HCT116 (cell line): ENCODE measurements at regions not wholly inside any gene's neighbourhood (a gene's known extent, or its start where the extent isn't known, plus 50 kb on each side); places are given as distances from the start of the nearest gene placed in this dataset.

ENCODE experiments used
- ATF3 ChIP-seq: IDR thresholded peaks from 2 replicates; pipeline ENCODE4 v1.6.1; 2012
- CEBPB ChIP-seq: IDR thresholded peaks from 2 replicates; pipeline ENCODE4 v1.6.1; 2012; ENCODE audit warnings: low read depth
- CTCF ChIP-seq, 3 experiments: fragments of 200-600 bp in 1 of 3; sonication (generic) in 1 of 3; IDR thresholded peaks in 2 of 3; conservative IDR thresholded peaks in 1 of 3; 2 replicates each; pipeline ENCODE4 v1.5.1; 2012 to 2017; ENCODE audit warnings: low read depth in 2 of 3, low read length in 2 of 3, antibody characterized with exemption in 1 of 3, borderline replicate concordance in 1 of 3, control low read depth in 1 of 3, mild to moderate bottlenecking in 1 of 3, mixed read lengths in 1 of 3, mixed run types in 1 of 3, moderate library complexity in 1 of 3; ENCODE audit not compliant: insufficient read depth in 1 of 3
- EZH2 ChIP-seq: fragments of 200-600 bp; sonication (generic); IDR thresholded peaks from 2 replicates; pipeline ENCODE4 v1.6.1; 2017; ENCODE audit warnings: antibody characterized with exemption, mixed run types
- EZH2phosphoT487 ChIP-seq: fragments of 200-600 bp; IDR thresholded peaks from 2 replicates; pipeline ENCODE4 v1.6.1; 2018; ENCODE audit warnings: antibody characterized with exemption, borderline replicate concordance
- POLR2A ChIP-seq: IDR thresholded peaks from 2 replicates; pipeline ENCODE4 v1.7.0; 2011; ENCODE audit warnings: borderline replicate concordance; ENCODE audit not compliant: insufficient read depth, insufficient read length; ENCODE audit errors: extremely low read depth
- POLR2AphosphoS5 ChIP-seq: IDR thresholded peaks from 2 replicates; pipeline ENCODE4 v1.6.1; 2011; ENCODE audit warnings: mild to moderate bottlenecking, low read depth, low read length, moderate library complexity
- RAD21 ChIP-seq: IDR thresholded peaks from 2 replicates; pipeline ENCODE4 v1.6.1; 2012; ENCODE audit warnings: low read depth, mild to moderate bottlenecking
- SRF ChIP-seq: IDR thresholded peaks from 2 replicates; pipeline ENCODE4 v1.6.1; 2012; ENCODE audit warnings: low read depth
- TCF7L2 ChIP-seq: IDR thresholded peaks from 2 replicates; pipeline ENCODE4 v1.7.0; 2011; ENCODE audit warnings: borderline replicate concordance, inconsistent platforms; ENCODE audit not compliant: insufficient read depth, insufficient read length; ENCODE audit errors: extremely low read depth
- YY1 ChIP-seq: IDR thresholded peaks from 2 replicates; pipeline ENCODE4 v1.6.1; 2011; ENCODE audit warnings: low read length, low read depth, moderate library complexity, mild to moderate bottlenecking; ENCODE audit not compliant: insufficient replicate concordance; ENCODE audit errors: extremely low read depth
- ZNF274 ChIP-seq: fragments of 200-500 bp; sonication (Bioruptor generic); IDR thresholded peaks from 2 replicates; pipeline ENCODE4 v1.6.1; 2014; ENCODE audit warnings: mild to moderate bottlenecking, low read depth, low read length, inconsistent platforms
- TF ChIP-seq, protein P1 (sequence below): IDR thresholded peaks from 2 replicates; pipeline ENCODE4 v1.6.1; 2012

- no peak for TF ChIP-seq ZNF274
- no peak for TF ChIP-seq POLR2A
- no peak for TF ChIP-seq EZH2phosphoT487
- TF ChIP-seq CTCF (IDR thresholded peaks at IDR 0.05 in 2 of 3, conservative IDR thresholded peaks at IDR 0.05 in 1 of 3; ENCODE audit: borderline replicate concordance in 1 of 3, insufficient read depth in 1 of 3, low read depth in 2 of 3, low read length in 2 of 3): no peak
- no peak for TF ChIP-seq POLR2AphosphoS5
- no peak for TF ChIP-seq SRF
- TF ChIP-seq, protein P1, sequence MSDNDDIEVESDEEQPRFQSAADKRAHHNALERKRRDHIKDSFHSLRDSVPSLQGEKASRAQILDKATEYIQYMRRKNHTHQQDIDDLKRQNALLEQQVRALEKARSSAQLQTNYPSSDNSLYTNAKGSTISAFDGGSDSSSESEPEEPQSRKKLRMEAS: no peak
- TF ChIP-seq EZH2: no peak
- TF ChIP-seq CEBPB: no peak
- no peak for TF ChIP-seq TCF7L2
- no peak for TF ChIP-seq YY1
- TF ChIP-seq ATF3: no peak
- no peak for TF ChIP-seq RAD21
Observed at GRCh38 chr18:56532176-56532840, 106.1 kb downstream of the TXNL1 start.
